ENCODE measurements at regions not wholly inside any gene's neighbourhood (a gene's known extent, or its start where the extent isn't known, plus 50 kb on each side); places are given as distances from the start of the nearest gene placed in this dataset.

DNA sequence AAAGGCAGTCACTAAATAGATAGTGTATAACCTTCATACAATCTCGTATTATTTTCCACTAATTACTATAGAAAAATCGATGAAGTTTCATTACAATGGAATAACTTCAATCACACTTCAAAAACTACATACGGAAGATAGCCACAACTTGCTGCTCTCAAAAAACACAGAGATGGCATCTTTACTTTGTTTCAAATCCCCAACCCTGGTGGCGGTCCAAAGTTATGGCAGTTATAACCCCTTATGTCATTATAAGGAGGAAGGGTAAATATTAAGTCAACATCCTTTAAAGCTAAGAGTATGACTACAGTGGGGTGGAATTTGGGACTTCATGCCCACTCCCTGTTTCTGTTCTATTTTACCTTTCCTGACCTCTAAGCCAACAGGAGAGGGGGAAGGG is 146.5 kb downstream of the LACC1 start:
- WGBS, 2 donors: 93 to 95% methylated on average over 4 of the region's 4 CpGs
- H3K4me3 ChIP-seq (ENCODE audit: low read depth in 1 of 2, low read length in 2 of 2): no peak overlapping the region

DNA sequence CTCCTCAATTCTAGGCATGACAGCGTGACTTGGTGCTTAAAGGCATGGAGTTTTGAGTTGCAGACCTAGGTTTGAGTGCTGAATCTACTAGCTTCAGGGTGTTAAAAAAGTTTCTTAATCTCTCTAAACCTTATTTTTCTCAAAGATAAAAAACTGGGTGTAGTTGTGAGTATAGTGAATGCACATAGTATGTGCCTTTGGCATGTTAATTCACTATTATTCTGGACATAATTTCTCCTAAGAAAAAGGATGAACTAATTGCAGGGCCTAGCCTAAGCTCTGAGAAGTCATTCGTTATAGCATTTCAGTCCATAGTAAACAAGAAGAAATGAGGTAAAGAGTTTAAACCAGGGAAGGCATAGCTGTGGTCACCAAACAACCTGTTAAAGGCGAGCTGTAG is 149.0 kb downstream of the LACC1 start:
- WGBS, 2 donors: 90% methylated on average over 3 of the region's 3 CpGs

More for the DNA sequence above, 146.5 kb downstream of the LACC1 start:
- Histone ChIP-seq H3K9me3 (ENCODE audit: control insufficient read depth in 2 of 2, insufficient read depth in 1 of 2, low read depth in 1 of 2, low read length in 1 of 2) (no peaks in the 10 kb centered on the region), H3K27ac (ENCODE audit: low read depth in 2 of 2, low read length in 1 of 2) (no peak overlapping the region), H3K4me1 (ENCODE audit: control insufficient read depth in 2 of 2, insufficient read depth in 2 of 2, low read length in 1 of 2) (peaks cover 0 to 2% of the 10 kb centered on the region in 2 donors), H3K27me3 (ENCODE audit: control insufficient read depth in 1 of 2, insufficient read depth in 2 of 2, low read length in 2 of 2) (no peaks in the 10 kb centered on the region), H3K36me3 (ENCODE audit: control insufficient read depth in 2 of 2, insufficient read depth in 2 of 2, low read length in 1 of 2) (no peaks in the 10 kb centered on the region)

DNA sequence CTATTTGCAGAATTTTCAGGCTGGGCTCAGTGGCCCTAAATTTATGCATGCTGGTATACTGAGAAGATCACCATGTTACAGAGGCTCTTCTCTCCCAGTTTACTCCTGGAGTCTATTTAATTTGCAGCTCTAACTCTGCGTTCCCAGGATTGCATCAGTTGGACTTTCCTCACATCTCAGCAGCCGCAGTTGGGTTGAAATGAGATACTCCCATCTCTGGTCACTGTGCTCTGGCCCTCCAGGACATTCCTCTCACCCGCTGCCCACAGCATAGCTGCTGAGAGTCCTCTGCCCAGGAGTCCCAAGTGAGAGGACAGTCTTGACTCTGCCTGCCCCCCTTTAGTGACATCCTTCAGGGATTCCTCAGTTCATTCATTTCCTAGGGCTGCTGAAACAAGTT is 150.9 kb downstream of the LACC1 start:
- Histone ChIP-seq H3K4me1 (ENCODE audit: control insufficient read depth in 2 of 2, insufficient read depth in 2 of 2, low read length in 1 of 2) (peaks cover 0 to 2% of the 10 kb centered on the region in 2 donors), H3K27ac (ENCODE audit: low read depth in 2 of 2, low read length in 1 of 2) (no peak overlapping the region), H3K27me3 (ENCODE audit: control insufficient read depth in 1 of 2, insufficient read depth in 2 of 2, low read length in 2 of 2) (no peaks in the 10 kb centered on the region), H3K4me3 (ENCODE audit: low read depth in 1 of 2, low read length in 2 of 2) (no peak overlapping the region), H3K9me3 (ENCODE audit: control insufficient read depth in 2 of 2, insufficient read depth in 1 of 2, low read depth in 1 of 2, low read length in 1 of 2) (no peaks in the 10 kb centered on the region), H3K36me3 (ENCODE audit: control insufficient read depth in 2 of 2, insufficient read depth in 2 of 2, low read length in 1 of 2) (no peaks in the 10 kb centered on the region)
- WGBS, 2 donors: 76 to 79% methylated on average over 3 of the region's 3 CpGs

More for the DNA sequence above, 149.0 kb downstream of the LACC1 start:
- H3K27ac ChIP-seq (ENCODE audit: low read depth in 2 of 2, low read length in 1 of 2): no peak overlapping the region
- no peaks in the 10 kb centered on the region for H3K36me3 ChIP-seq (ENCODE audit: control insufficient read depth in 2 of 2, insufficient read depth in 2 of 2, low read length in 1 of 2)
- no peaks in the 10 kb centered on the region for H3K9me3 ChIP-seq (ENCODE audit: control insufficient read depth in 2 of 2, insufficient read depth in 1 of 2, low read depth in 1 of 2, low read length in 1 of 2)
- no peaks in the 10 kb centered on the region for H3K27me3 ChIP-seq (ENCODE audit: control insufficient read depth in 1 of 2, insufficient read depth in 2 of 2, low read length in 2 of 2)
- no peak overlapping the region for H3K4me3 ChIP-seq (ENCODE audit: low read depth in 1 of 2, low read length in 2 of 2)
- peaks cover 0 to 2% of the 10 kb centered on the region in 2 donors for H3K4me1 ChIP-seq (ENCODE audit: control insufficient read depth in 2 of 2, insufficient read depth in 2 of 2, low read length in 1 of 2)

DNA sequence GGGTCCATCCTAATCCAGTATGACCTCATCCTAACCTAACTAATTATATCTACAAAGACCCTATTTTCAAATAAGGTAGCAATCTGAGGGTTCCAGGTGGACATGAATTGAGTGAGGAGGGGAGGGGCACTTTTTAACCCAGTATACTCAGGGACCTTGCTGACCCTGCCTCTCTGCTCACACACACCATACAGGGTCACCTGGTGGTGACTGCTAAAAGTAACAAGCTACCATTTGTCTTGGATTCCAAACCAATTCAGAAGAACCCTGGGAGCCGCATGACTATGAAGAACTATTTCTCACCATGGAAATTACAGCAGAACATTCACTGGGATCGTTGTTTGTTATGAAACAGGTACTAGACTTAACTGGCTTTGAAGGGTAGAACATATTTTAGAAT is 151.9 kb downstream of the LACC1 start:
- H3K4me1 ChIP-seq (ENCODE audit: control insufficient read depth in 2 of 2, insufficient read depth in 2 of 2, low read length in 1 of 2): peaks cover 0 to 2% of the 10 kb centered on the region in 2 donors
- no peaks in the 10 kb centered on the region for H3K36me3 ChIP-seq (ENCODE audit: control insufficient read depth in 2 of 2, insufficient read depth in 2 of 2, low read length in 1 of 2)
- no peaks in the 10 kb centered on the region for H3K27me3 ChIP-seq (ENCODE audit: control insufficient read depth in 1 of 2, insufficient read depth in 2 of 2, low read length in 2 of 2)
- no peak overlapping the region for H3K4me3 ChIP-seq (ENCODE audit: low read depth in 1 of 2, low read length in 2 of 2)
- 87 to 96% methylated on average over 2 of the region's 2 CpGs for WGBS, 2 donors
- H3K9me3 ChIP-seq (ENCODE audit: control insufficient read depth in 2 of 2, insufficient read depth in 1 of 2, low read depth in 1 of 2, low read length in 1 of 2): no peaks in the 10 kb centered on the region
- no peak overlapping the region for H3K27ac ChIP-seq (ENCODE audit: low read depth in 2 of 2, low read length in 1 of 2)

DNA sequence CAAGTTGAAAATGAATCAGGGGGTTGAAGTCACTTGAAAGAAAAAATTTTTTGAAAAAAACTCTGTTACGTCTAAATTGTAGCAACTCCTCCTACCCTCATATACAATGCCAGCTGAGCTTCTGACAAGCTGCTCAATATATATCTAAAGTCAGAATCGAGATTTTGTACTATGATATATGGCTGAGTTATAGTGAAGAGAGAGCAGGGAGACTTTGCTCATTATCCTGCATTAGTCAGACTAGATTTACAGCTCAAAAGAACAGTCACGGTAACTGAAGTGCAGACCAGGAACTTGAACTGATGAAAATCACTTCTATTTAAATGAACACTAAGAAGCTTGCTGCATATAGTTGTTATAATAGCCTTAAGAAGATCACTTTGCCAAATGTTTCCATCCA is 153.1 kb downstream of the LACC1 start:
- no peaks in the 10 kb centered on the region for H3K9me3 ChIP-seq (ENCODE audit: control insufficient read depth in 2 of 2, insufficient read depth in 1 of 2, low read depth in 1 of 2, low read length in 1 of 2)
- H3K27me3 ChIP-seq (ENCODE audit: control insufficient read depth in 1 of 2, insufficient read depth in 2 of 2, low read length in 2 of 2): no peaks in the 10 kb centered on the region
- H3K4me3 ChIP-seq (ENCODE audit: low read depth in 1 of 2, low read length in 2 of 2): no peak overlapping the region
- no peaks in the 10 kb centered on the region for H3K36me3 ChIP-seq (ENCODE audit: control insufficient read depth in 2 of 2, insufficient read depth in 2 of 2, low read length in 1 of 2)
- WGBS, 2 donors: 72 to 78% methylated on average over 3 of the region's 3 CpGs
- H3K4me1 ChIP-seq (ENCODE audit: control insufficient read depth in 2 of 2, insufficient read depth in 2 of 2, low read length in 1 of 2): peaks cover 0 to 2% of the 10 kb centered on the region in 2 donors
- H3K27ac ChIP-seq (ENCODE audit: low read depth in 2 of 2, low read length in 1 of 2): no peak overlapping the region

DNA sequence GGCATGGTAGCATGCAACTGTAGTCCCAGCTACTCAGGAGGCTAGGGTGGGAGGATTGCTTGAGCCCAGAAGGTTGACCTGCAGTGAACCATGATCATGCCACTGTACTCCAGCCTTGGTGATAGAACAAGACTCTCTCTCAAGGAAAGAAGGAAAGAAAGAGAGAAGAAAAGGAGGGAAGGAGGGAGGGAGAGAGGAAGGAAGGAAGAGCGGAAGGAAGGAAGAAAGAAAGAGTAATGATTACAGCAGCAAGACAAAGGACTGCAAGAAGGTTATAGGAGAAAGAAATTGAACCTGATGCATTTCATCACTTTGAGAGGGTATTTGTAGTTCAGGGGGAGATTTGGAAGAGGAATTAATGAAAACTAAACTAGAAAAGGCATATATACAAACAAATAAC is 155.7 kb downstream of the LACC1 start:
- H3K4me1 ChIP-seq (ENCODE audit: control insufficient read depth in 2 of 2, insufficient read depth in 2 of 2, low read length in 1 of 2): peaks cover 0 to 2% of the 10 kb centered on the region in 2 donors
- no peak overlapping the region for H3K27ac ChIP-seq (ENCODE audit: low read depth in 2 of 2, low read length in 1 of 2)
- no peaks in the 10 kb centered on the region for H3K27me3 ChIP-seq (ENCODE audit: control insufficient read depth in 1 of 2, insufficient read depth in 2 of 2, low read length in 2 of 2)
- no peaks in the 10 kb centered on the region for H3K9me3 ChIP-seq (ENCODE audit: control insufficient read depth in 2 of 2, insufficient read depth in 1 of 2, low read depth in 1 of 2, low read length in 1 of 2)
- WGBS, 2 donors: 97% methylated on average over 1 of the region's 1 CpG
- H3K36me3 ChIP-seq (ENCODE audit: control insufficient read depth in 2 of 2, insufficient read depth in 2 of 2, low read length in 1 of 2): no peaks in the 10 kb centered on the region
- H3K4me3 ChIP-seq (ENCODE audit: low read depth in 1 of 2, low read length in 2 of 2): no peak overlapping the region

DNA sequence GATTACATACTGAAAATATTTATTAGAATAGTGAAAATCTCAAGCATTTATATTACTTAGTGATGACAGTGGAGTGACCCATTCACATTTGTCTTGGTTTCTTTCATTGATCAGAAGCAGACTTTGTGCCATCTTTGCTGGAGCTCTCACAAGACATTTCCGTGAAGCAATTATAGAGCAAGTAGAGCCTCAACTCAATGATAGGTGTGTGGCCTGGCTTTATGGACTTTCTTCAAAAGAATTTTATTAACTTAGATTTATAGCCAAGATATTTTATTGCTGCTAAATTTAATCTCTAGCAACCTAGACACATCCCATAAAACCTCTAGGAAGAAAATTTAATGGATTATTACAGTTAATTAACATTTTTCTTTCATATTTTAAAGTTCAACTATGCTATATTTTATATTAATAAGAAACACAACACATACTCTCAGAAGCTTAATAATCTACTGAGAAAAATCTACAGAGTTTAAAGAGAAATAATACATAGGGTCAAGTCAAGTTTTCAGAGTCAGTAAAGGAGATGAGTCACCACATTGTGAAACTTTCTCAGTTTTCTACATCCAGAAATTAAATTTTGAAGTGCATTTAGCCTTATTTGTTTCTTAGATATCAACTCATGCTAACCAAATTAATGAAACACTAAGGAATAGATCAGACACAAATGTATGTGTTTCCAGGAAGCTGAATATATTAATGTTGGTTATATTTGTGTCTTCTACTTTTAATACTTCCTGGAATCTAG is 160.5 kb downstream of the LACC1 start:
- WGBS, 2 donors: 69 to 87% methylated on average over 1 of the region's 1 CpG
- Histone ChIP-seq H3K27ac (ENCODE audit: low read depth in 2 of 2, low read length in 1 of 2) (no peak overlapping the region), H3K36me3 (ENCODE audit: control insufficient read depth in 2 of 2, insufficient read depth in 2 of 2, low read length in 1 of 2) (no peaks in the 10 kb centered on the region), H3K9me3 (ENCODE audit: control insufficient read depth in 2 of 2, insufficient read depth in 1 of 2, low read depth in 1 of 2, low read length in 1 of 2) (no peaks in the 10 kb centered on the region), H3K4me3 (ENCODE audit: low read depth in 1 of 2, low read length in 2 of 2) (no peak overlapping the region), H3K27me3 (ENCODE audit: control insufficient read depth in 1 of 2, insufficient read depth in 2 of 2, low read length in 2 of 2) (no peaks in the 10 kb centered on the region), H3K4me1 (ENCODE audit: control insufficient read depth in 2 of 2, insufficient read depth in 2 of 2, low read length in 1 of 2) (no peaks in the 10 kb centered on the region)

DNA sequence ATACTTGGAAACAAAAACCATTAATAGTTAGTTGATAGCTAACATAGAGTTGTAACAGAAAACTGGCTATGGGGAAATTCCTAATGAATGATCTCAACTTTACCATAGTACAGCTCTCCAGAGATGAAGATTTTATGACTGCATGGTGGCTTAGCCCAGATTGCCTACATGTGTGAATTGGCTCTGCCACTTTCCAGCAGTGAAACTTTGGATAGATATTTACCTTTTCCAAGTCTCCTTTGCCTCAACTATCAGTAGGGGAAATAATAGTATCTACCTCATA is 161.1 kb downstream of the LACC1 start:
- no peak overlapping the region for H3K27ac ChIP-seq (ENCODE audit: low read depth in 2 of 2, low read length in 1 of 2)
- no peaks in the 10 kb centered on the region for H3K36me3 ChIP-seq (ENCODE audit: control insufficient read depth in 2 of 2, insufficient read depth in 2 of 2, low read length in 1 of 2)
- H3K9me3 ChIP-seq (ENCODE audit: control insufficient read depth in 2 of 2, insufficient read depth in 1 of 2, low read depth in 1 of 2, low read length in 1 of 2): no peaks in the 10 kb centered on the region
- H3K4me3 ChIP-seq (ENCODE audit: low read depth in 1 of 2, low read length in 2 of 2): no peak overlapping the region
- no peaks in the 10 kb centered on the region for H3K4me1 ChIP-seq (ENCODE audit: control insufficient read depth in 2 of 2, insufficient read depth in 2 of 2, low read length in 1 of 2)
- H3K27me3 ChIP-seq (ENCODE audit: control insufficient read depth in 1 of 2, insufficient read depth in 2 of 2, low read length in 2 of 2): no peaks in the 10 kb centered on the region

DNA sequence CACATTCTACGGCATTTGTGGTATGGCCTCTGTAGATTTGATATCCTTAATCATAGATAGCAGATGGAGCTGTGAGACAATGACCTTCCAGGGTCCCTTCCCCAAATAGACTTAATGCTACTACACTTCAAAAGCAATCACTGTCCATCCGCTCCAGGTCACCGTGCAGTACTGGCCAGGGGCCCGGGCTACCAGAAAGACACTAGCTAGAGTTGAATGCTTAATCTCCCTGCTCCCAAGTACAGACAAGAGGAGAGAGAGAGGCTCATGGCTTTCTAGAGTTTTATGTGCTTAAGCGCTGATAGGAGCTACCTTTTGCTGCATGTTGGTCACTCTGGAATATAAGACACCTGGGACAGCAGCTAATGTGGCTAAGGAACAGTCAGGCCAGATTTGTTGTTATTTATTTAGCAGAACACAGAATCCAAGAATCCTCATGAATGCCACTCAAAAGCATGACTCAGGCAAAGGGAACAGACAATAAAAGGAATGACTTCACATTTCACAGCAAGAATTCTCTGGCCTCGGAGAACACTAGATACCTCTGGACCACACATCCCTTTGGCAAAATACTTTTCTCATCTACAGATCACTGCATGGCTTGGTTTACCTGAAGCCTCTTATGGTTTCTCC is 165.0 kb downstream of the LACC1 start:
- 92 to 94% methylated on average over 6 of the region's 6 CpGs for WGBS, 2 donors

DNA sequence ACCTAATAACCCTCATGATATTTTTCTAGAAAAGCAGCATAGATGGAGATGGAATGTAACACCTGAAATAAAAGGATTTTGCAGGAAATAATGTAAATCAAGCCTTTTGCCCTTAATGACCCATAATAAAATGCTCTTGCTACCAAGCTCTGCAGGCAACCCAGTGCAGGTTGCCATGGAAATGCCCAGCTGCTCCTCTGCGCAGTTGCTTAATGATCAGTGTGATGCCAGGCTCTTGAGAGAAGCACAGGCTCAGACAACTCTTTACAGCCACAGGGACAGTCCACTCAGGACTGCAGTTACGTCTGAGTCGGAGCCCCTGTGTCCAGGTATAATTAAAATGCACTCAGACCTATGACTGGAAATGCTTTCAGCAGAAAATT is 165.5 kb downstream of the LACC1 start:
- Histone ChIP-seq H3K4me3 (ENCODE audit: low read depth in 1 of 2, low read length in 2 of 2) (no peak overlapping the region), H3K27ac (ENCODE audit: low read depth in 2 of 2, low read length in 1 of 2) (no peak overlapping the region), H3K27me3 (ENCODE audit: control insufficient read depth in 1 of 2, insufficient read depth in 2 of 2, low read length in 2 of 2) (no peaks in the 10 kb centered on the region), H3K36me3 (ENCODE audit: control insufficient read depth in 2 of 2, insufficient read depth in 2 of 2, low read length in 1 of 2) (no peaks in the 10 kb centered on the region), H3K9me3 (ENCODE audit: control insufficient read depth in 2 of 2, insufficient read depth in 1 of 2, low read depth in 1 of 2, low read length in 1 of 2) (no peaks in the 10 kb centered on the region), H3K4me1 (ENCODE audit: control insufficient read depth in 2 of 2, insufficient read depth in 2 of 2, low read length in 1 of 2) (no peaks in the 10 kb centered on the region)
- 90 to 95% methylated on average over 3 of the region's 3 CpGs for WGBS, 2 donors

More for the DNA sequence above, 165.0 kb downstream of the LACC1 start:
- H3K4me1 ChIP-seq (ENCODE audit: control insufficient read depth in 2 of 2, insufficient read depth in 2 of 2, low read length in 1 of 2): no peaks in the 10 kb centered on the region
- H3K27me3 ChIP-seq (ENCODE audit: control insufficient read depth in 1 of 2, insufficient read depth in 2 of 2, low read length in 2 of 2): no peaks in the 10 kb centered on the region
- no peak overlapping the region for H3K27ac ChIP-seq (ENCODE audit: low read depth in 2 of 2, low read length in 1 of 2)
- H3K4me3 ChIP-seq (ENCODE audit: low read depth in 1 of 2, low read length in 2 of 2): no peak overlapping the region
- no peaks in the 10 kb centered on the region for H3K9me3 ChIP-seq (ENCODE audit: control insufficient read depth in 2 of 2, insufficient read depth in 1 of 2, low read depth in 1 of 2, low read length in 1 of 2)
- no peaks in the 10 kb centered on the region for H3K36me3 ChIP-seq (ENCODE audit: control insufficient read depth in 2 of 2, insufficient read depth in 2 of 2, low read length in 1 of 2)

All from esophagus (tissue), 2 donors.